Hematopoietic multipotent progenitor cell treated with erythropoietin and hydrocortisone succinate and interleukin-3 and kit ligand, for 8 days (in vitro differentiated cells): ENCODE measurements at regions not wholly inside any gene's neighbourhood (a gene's known extent, or its start where the extent isn't known, plus 50 kb on each side); places are given as distances from the start of the nearest gene placed in this dataset.
A peak's percentile ranks its signal among the peaks of the same experiment; 100 is the strongest.

Source experiments
- DNase-seq: peaks from one replicate; pipeline ENCODE4 v3.0.0-alpha.2; 2015

GRCh38 chr13:77480066-77480465, 55.4 kb upstream of the SCEL start:
- DNase-seq = no peak

GRCh38 chr13:77479326-77479725, 56.2 kb upstream of the SCEL start:
- DNase-seq = no peak

- DNase-seq = no peak
These were observed 58.1 kb upstream of the SCEL start for GRCh38 chr13:77477299-77477848.

- no peak for DNase-seq
These were observed 59.0 kb upstream of the SCEL start for GRCh38 chr13:77476456-77476855.

GRCh38 chr13:77475345-77476084, 60.0 kb upstream of the SCEL start:
- DNase-seq = no peak

GRCh38 chr13:77470986-77471385, 64.5 kb upstream of the SCEL start:
- no peak for DNase-seq

- DNase-seq = no peak
These were observed 68.6 kb upstream of the SCEL start for GRCh38 chr13:77466753-77467422.

GRCh38 chr13:77465603-77466195, 69.8 kb upstream of the SCEL start:
- DNase-seq = no peak

GRCh38 chr13:77460195-77460594, 75.3 kb upstream of the SCEL start:
- DNase-seq = peak; percentile 13

GRCh38 chr13:77459592-77459991, 75.9 kb upstream of the SCEL start:
- DNase-seq = no peak

- no peak for DNase-seq
These were observed 76.8 kb upstream of the SCEL start for GRCh38 chr13:77458736-77459135.

- DNase-seq = no peak
These were observed 77.5 kb upstream of the SCEL start for GRCh38 chr13:77457966-77458365.

- DNase-seq = no peak
These were observed 79.2 kb upstream of the SCEL start for GRCh38 chr13:77456271-77456670.

- no peak for DNase-seq
These were observed 86.2 kb upstream of the SCEL start for GRCh38 chr13:77449265-77449664.

GRCh38 chr13:77448689-77449088, 86.8 kb upstream of the SCEL start:
- no peak for DNase-seq

GRCh38 chr13:77443511-77443910, 92.0 kb upstream of the SCEL start:
- DNase-seq = no peak

- no peak for DNase-seq
These were observed 98.2 kb upstream of the SCEL start for GRCh38 chr13:77437267-77437666.

- DNase-seq = no peak
These were observed 101.2 kb upstream of the SCEL start for GRCh38 chr13:77434289-77434688.

- DNase-seq = no peak
These were observed 104.1 kb upstream of the SCEL start for GRCh38 chr13:77431449-77431848.

GRCh38 chr13:77430377-77430951, 103.6 kb upstream of the MYCBP2 start:
- no peak for DNase-seq

GRCh38 chr13:77429320-77430142, 102.6 kb upstream of the MYCBP2 start:
- DNase-seq = no peak

GRCh38 chr13:77425705-77426104, 98.8 kb upstream of the MYCBP2 start:
- DNase-seq = no peak

GRCh38 chr13:77423296-77423695, 96.4 kb upstream of the MYCBP2 start:
- DNase-seq = no peak
